ENCODE measurements at regions not wholly inside any gene's neighbourhood (a gene's known extent, or its start where the extent isn't known, plus 50 kb on each side); places are given as distances from the start of the nearest gene placed in this dataset.

- Histone ChIP-seq H3K27ac (ENCODE audit: low read depth in 1 of 2, low read length in 2 of 2) (no peak overlapping the region), H3K4me1 (ENCODE audit: control insufficient read depth in 4 of 4, insufficient read depth in 4 of 4, low read length in 3 of 4) (no peaks in the 10 kb centered on the region), H3K9me3 (ENCODE audit: control insufficient read depth in 4 of 4, low read length in 3 of 4) (peaks cover 0 to 6% (median 2%) of the 10 kb centered on the region in 4 donors), H3K4me3 (ENCODE audit: low read depth in 1 of 3, low read length in 3 of 3) (no peak overlapping the region), H3K36me3 (ENCODE audit: control insufficient read depth in 4 of 4, insufficient read depth in 3 of 4, low read depth in 1 of 4, low read length in 3 of 4) (no peaks in the 10 kb centered on the region), H3K9ac (ENCODE audit: low read depth in 1 of 2, low read length in 2 of 2) (no peak overlapping the region), H3K27me3 (ENCODE audit: control insufficient read depth in 4 of 4, insufficient read depth in 4 of 4, low read length in 3 of 4) (no peaks in the 10 kb centered on the region)
- WGBS, result 76% methylated on average over 3 of the region's 3 CpGs
- DNase-seq (ENCODE audit: low spot score), result no peak
- TF ChIP-seq CTCF (IDR thresholded peaks at IDR 0.05; ENCODE audit: low read depth, low read length, missing input control) (no peak), NR2F2 (IDR thresholded peaks at IDR 0.05) (no peak), GABPA (IDR thresholded peaks at IDR 0.05 in 1 of 2, conservative IDR thresholded peaks at IDR 0.05 in 1 of 2) (no peak), YY1 (IDR thresholded peaks at IDR 0.05) (no peak), ATF3 (IDR thresholded peaks at IDR 0.05) (no peak), RAD21 (IDR thresholded peaks at IDR 0.05) (no peak)
These were observed 148.7 kb downstream of the PTCHD1 start for GRCh38 chrX:23483396-23483795.

- Histone ChIP-seq H3K4me1 (ENCODE audit: control insufficient read depth in 4 of 4, insufficient read depth in 4 of 4, low read length in 3 of 4) (peaks cover 0 to 7% (median 0%) of the 10 kb centered on the region in 4 donors), H3K9me3 (ENCODE audit: control insufficient read depth in 4 of 4, low read length in 3 of 4) (peaks cover 0 to 4% (median 2%) of the 10 kb centered on the region in 4 donors), H3K9ac (ENCODE audit: low read depth in 1 of 2, low read length in 2 of 2) (no peak overlapping the region), H3K36me3 (ENCODE audit: control insufficient read depth in 4 of 4, insufficient read depth in 3 of 4, low read depth in 1 of 4, low read length in 3 of 4) (no peaks in the 10 kb centered on the region), H3K27me3 (ENCODE audit: control insufficient read depth in 4 of 4, insufficient read depth in 4 of 4, low read length in 3 of 4) (no peaks in the 10 kb centered on the region), H3K4me3 (ENCODE audit: low read depth in 1 of 3, low read length in 3 of 3) (no peak overlapping the region), H3K27ac (ENCODE audit: low read depth in 1 of 2, low read length in 2 of 2) (no peak overlapping the region)
- TF ChIP-seq REST (IDR thresholded peaks at IDR 0.05), result no peak
- TF ChIP-seq YY1 (IDR thresholded peaks at IDR 0.05), result no peak
- no peak for DNase-seq (ENCODE audit: low spot score)
- 16% methylated on average over 3 of the region's 3 CpGs for WGBS
These were observed 159.3 kb downstream of the PTCHD1 start for GRCh38 chrX:23493941-23494374.

GRCh38 chrX:23494741-23495140 is 160.1 kb downstream of the PTCHD1 start:
- Histone ChIP-seq H3K27me3 (ENCODE audit: control insufficient read depth in 4 of 4, insufficient read depth in 4 of 4, low read length in 3 of 4) (no peaks in the 10 kb centered on the region), H3K4me1 (ENCODE audit: control insufficient read depth in 4 of 4, insufficient read depth in 4 of 4, low read length in 3 of 4) (peaks cover 0 to 7% (median 0%) of the 10 kb centered on the region in 4 donors), H3K9me3 (ENCODE audit: control insufficient read depth in 4 of 4, low read length in 3 of 4) (peaks cover 0 to 4% (median 2%) of the 10 kb centered on the region in 4 donors), H3K9ac (ENCODE audit: low read depth in 1 of 2, low read length in 2 of 2) (no peak overlapping the region), H3K4me3 (ENCODE audit: low read depth in 1 of 3, low read length in 3 of 3) (no peak overlapping the region), H3K36me3 (ENCODE audit: control insufficient read depth in 4 of 4, insufficient read depth in 3 of 4, low read depth in 1 of 4, low read length in 3 of 4) (no peaks in the 10 kb centered on the region), H3K27ac (ENCODE audit: low read depth in 1 of 2, low read length in 2 of 2) (no peak overlapping the region)
- TF ChIP-seq MAX (IDR thresholded peaks at IDR 0.05) (no peak), TAF1 (conservative IDR thresholded peaks at IDR 0.05) (no peak), EGR1 (IDR thresholded peaks at IDR 0.05; ENCODE audit: low read depth in 2 of 2) (no peak), HNF4A (conservative IDR thresholded peaks at IDR 0.05) (no peak), RXRA (IDR thresholded peaks at IDR 0.05) (no peak), NR2F2 (IDR thresholded peaks at IDR 0.05) (no peak), FOXA1 (IDR thresholded peaks at IDR 0.05) (no peak), ZBTB33 (IDR thresholded peaks at IDR 0.05) (no peak), SP1 (IDR thresholded peaks at IDR 0.05) (no peak), RAD21 (IDR thresholded peaks at IDR 0.05) (no peak)
- no peak for DNase-seq (ENCODE audit: low spot score)
- 85% methylated on average over 12 of the region's 12 CpGs for WGBS

All from liver (tissue), 8 donors.